ENCODE measurements at regions not wholly inside any gene's neighbourhood (a gene's known extent, or its start where the extent isn't known, plus 50 kb on each side); places are given as distances from the start of the nearest gene placed in this dataset.

DNA sequence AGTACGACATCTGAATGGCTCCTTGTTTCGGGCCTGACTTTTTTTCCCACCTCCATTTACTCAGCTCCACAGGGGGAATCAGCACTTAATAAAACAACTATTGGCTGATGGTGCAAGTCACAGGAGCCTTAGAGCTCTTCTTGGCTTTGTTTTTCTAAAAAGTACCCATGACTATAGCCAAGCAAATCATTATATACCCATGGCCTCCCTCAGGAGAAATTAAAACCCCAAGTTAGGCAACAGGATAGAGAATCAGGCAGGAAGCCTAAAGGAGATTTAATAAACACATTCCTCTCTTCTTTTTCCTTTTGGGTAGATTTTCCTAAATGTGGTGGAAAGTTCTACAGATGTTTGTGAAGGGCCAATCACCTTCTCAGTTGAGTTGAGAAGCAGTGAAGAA is 91.9 kb upstream of the RBPJ start:
- H3K9me3 Mint-ChIP-seq, result no peaks in the 10 kb centered on the region
- Histone ChIP-seq H3K4me3 (ENCODE audit: low read length) (no peak overlapping the region), H3K36me3 (ENCODE audit: control insufficient read depth, insufficient read depth, low read length) (no peaks in the 10 kb centered on the region), H3K27me3 (ENCODE audit: control insufficient read depth, insufficient read depth, low read length) (no peaks in the 10 kb centered on the region), H3K9me3 (ENCODE audit: control insufficient read depth, insufficient read depth, low read length) (no peaks in the 10 kb centered on the region), H3K27ac (ENCODE audit: low read length) (no peak overlapping the region), H3K4me1 (ENCODE audit: control insufficient read depth, insufficient read depth, low read length) (no peaks in the 10 kb centered on the region)
- H3K36me3 Mint-ChIP-seq, result no peaks in the 10 kb centered on the region
- no peak overlapping the region for H3K4me3 Mint-ChIP-seq
- H3K4me1 Mint-ChIP-seq, result no peaks in the 10 kb centered on the region
- no peak for ATAC-seq
- WGBS (ENCODE audit: insufficient coverage), result 95% methylated on average over 2 of the region's 2 CpGs
- intact Hi-C loops (cut with micrococcal nuclease), result no loop called here
- peaks cover 14 to 37% of the 10 kb centered on the region in 2 donors for H3K27me3 Mint-ChIP-seq (ENCODE audit: low read depth in 2 of 2)
- no peak for DNase-seq
- no peak for TF ChIP-seq CTCF (IDR thresholded peaks at IDR 0.05)
- no peak overlapping the region for H3K27ac Mint-ChIP-seq

DNA sequence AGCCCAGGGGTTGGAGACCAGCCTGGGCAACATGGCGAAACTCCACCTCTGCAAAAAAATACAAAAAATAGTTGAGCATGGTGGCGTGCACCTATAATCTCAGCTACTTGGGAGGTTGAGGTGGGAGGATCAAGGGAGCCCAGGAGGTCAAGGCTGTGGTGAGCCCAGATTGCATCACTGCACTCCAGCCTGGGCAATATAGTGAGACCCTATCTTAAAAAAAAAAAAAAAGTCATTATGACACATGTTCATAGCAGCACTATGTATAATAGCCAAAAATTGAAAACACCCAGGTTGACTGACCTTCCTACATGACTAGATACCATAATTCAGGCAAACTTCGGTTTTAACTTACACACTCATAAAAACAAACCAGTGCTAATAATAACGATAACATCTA is 90.8 kb upstream of the RBPJ start:
- 100% methylated on average over 3 of the region's 4 CpGs for WGBS (ENCODE audit: insufficient coverage)
- no peak overlapping the region for H3K27ac ChIP-seq (ENCODE audit: low read length)
- no peaks in the 10 kb centered on the region for H3K27me3 ChIP-seq (ENCODE audit: control insufficient read depth, insufficient read depth, low read length)
- intact Hi-C loops (cut with micrococcal nuclease), result no loop called here
- ATAC-seq, result no peak
- H3K4me3 Mint-ChIP-seq, result no peak overlapping the region
- no peak for TF ChIP-seq CTCF (IDR thresholded peaks at IDR 0.05)
- H3K4me1 Mint-ChIP-seq, result no peaks in the 10 kb centered on the region
- no peak overlapping the region for H3K27ac Mint-ChIP-seq
- no peak for DNase-seq
- no peaks in the 10 kb centered on the region for H3K36me3 Mint-ChIP-seq
- no peaks in the 10 kb centered on the region for H3K4me1 ChIP-seq (ENCODE audit: control insufficient read depth, insufficient read depth, low read length)
- H3K36me3 ChIP-seq (ENCODE audit: control insufficient read depth, insufficient read depth, low read length), result no peaks in the 10 kb centered on the region
- H3K4me3 ChIP-seq (ENCODE audit: low read length), result no peak overlapping the region
- peaks cover 14 to 32% of the 10 kb centered on the region in 2 donors for H3K27me3 Mint-ChIP-seq (ENCODE audit: low read depth in 2 of 2)
- no peaks in the 10 kb centered on the region for H3K9me3 Mint-ChIP-seq
- no peaks in the 10 kb centered on the region for H3K9me3 ChIP-seq (ENCODE audit: control insufficient read depth, insufficient read depth, low read length)

DNA sequence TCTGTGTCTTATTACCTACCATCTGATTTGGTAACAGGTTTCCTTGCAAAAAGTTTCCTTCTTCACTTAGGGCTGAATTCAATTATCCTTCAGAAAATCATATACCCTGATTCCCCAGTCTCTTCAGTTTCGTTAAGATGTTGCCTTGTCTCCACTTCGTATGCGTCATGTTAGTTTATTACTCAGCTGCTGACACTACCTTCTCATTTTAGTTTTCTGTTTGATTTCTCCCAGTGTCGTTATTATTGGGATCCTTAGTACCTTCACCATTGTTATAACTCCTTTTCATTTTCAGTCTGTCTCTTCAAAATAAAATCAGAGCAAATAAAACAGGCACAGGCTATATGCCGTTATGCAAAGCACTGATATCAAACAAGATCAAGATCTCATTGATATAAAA is 87.5 kb upstream of the RBPJ start:
- Mint-ChIP-seq H3K4me1 (no peaks in the 10 kb centered on the region), H3K36me3 (no peaks in the 10 kb centered on the region)
- TF ChIP-seq CTCF (IDR thresholded peaks at IDR 0.05), result no peak

DNA sequence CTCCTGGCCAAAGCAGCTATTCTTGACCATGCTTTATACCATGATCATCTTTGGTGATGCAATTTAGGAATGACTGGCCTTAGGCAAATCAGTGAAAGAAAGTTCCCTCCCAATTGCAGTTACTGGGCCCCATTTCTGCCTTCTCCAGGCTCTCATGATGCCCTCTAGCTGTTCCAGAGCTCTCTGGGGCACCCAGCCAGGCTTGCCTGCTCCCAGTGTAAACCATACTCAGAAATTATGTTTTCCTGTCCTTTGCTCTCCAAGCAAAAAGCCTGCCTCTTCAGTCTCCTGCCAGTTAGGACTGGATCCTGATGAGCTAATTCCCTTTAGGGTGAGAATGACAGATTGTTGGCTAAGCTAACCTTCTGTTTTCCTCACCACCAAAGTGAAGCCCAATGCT is 85.3 kb upstream of the RBPJ start:
- no peaks in the 10 kb centered on the region for H3K9me3 Mint-ChIP-seq
- no peaks in the 10 kb centered on the region for H3K36me3 Mint-ChIP-seq
- peaks cover 31 to 41% of the 10 kb centered on the region in 2 donors for H3K27me3 Mint-ChIP-seq (ENCODE audit: low read depth in 2 of 2)
- Histone ChIP-seq H3K4me1 (ENCODE audit: control insufficient read depth, insufficient read depth, low read length) (no peaks in the 10 kb centered on the region), H3K4me3 (ENCODE audit: low read length) (no peak overlapping the region), H3K9me3 (ENCODE audit: control insufficient read depth, insufficient read depth, low read length) (no peaks in the 10 kb centered on the region), H3K36me3 (ENCODE audit: control insufficient read depth, insufficient read depth, low read length) (no peaks in the 10 kb centered on the region), H3K27me3 (ENCODE audit: control insufficient read depth, insufficient read depth, low read length) (no peaks in the 10 kb centered on the region), H3K27ac (ENCODE audit: low read length) (no peak overlapping the region)
- H3K27ac Mint-ChIP-seq, result no peak overlapping the region
- no peak for ATAC-seq
- no peak for DNase-seq
- intact Hi-C loops (cut with micrococcal nuclease), result no loop called here
- no peak overlapping the region for H3K4me3 Mint-ChIP-seq
- H3K4me1 Mint-ChIP-seq, result no peaks in the 10 kb centered on the region
- no peak for TF ChIP-seq CTCF (IDR thresholded peaks at IDR 0.05)

More for the DNA sequence above, 87.5 kb upstream of the RBPJ start:
- no peak for ATAC-seq
- no peak overlapping the region for H3K4me3 Mint-ChIP-seq
- Histone ChIP-seq H3K27me3 (ENCODE audit: control insufficient read depth, insufficient read depth, low read length) (no peaks in the 10 kb centered on the region), H3K4me3 (ENCODE audit: low read length) (no peak overlapping the region), H3K36me3 (ENCODE audit: control insufficient read depth, insufficient read depth, low read length) (no peaks in the 10 kb centered on the region), H3K27ac (ENCODE audit: low read length) (no peak overlapping the region), H3K9me3 (ENCODE audit: control insufficient read depth, insufficient read depth, low read length) (no peaks in the 10 kb centered on the region), H3K4me1 (ENCODE audit: control insufficient read depth, insufficient read depth, low read length) (no peaks in the 10 kb centered on the region)
- intact Hi-C loops (cut with micrococcal nuclease), result no loop called here
- no peaks in the 10 kb centered on the region for H3K9me3 Mint-ChIP-seq
- peaks cover 18 to 30% of the 10 kb centered on the region in 2 donors for H3K27me3 Mint-ChIP-seq (ENCODE audit: low read depth in 2 of 2)
- no peak overlapping the region for H3K27ac Mint-ChIP-seq
- WGBS (ENCODE audit: insufficient coverage), result 85% methylated on average over 5 of the region's 5 CpGs
- no peak for DNase-seq

All from natural killer cell (primary cell).